Lower lobe of right lung (tissue), 2 donors: ENCODE measurements at regions not wholly inside any gene's neighbourhood (a gene's known extent, or its start where the extent isn't known, plus 50 kb on each side); places are given as distances from the start of the nearest gene placed in this dataset.

ENCODE experiments used
- ATAC-seq, 2 donors: fragments of 200-7000 bp; cut with Tn5 transposase; one replicate each; pipeline ENCODE4 v1.9.1; 2020 to 2022; ENCODE audit warnings: mild to moderate bottlenecking in 2 of 2, moderate library complexity in 2 of 2
- DNase-seq: peaks from one replicate; pipeline ENCODE4 v3.0.0-alpha.2; 2020
- H3K27ac ChIP-seq: fragments of 200-600 bp; one replicate; pipeline ENCODE4 v1.8.0; 2022
- H3K27me3 ChIP-seq: fragments of 200-600 bp; one replicate; pipeline ENCODE4 v1.8.0; 2022; ENCODE audit warnings: low read depth
- H3K36me3 ChIP-seq: fragments of 200-600 bp; one replicate; pipeline ENCODE4 v1.8.0; 2022; ENCODE audit warnings: mild to moderate bottlenecking
- H3K4me1 ChIP-seq: fragments of 200-600 bp; one replicate; pipeline ENCODE4 v1.8.0; 2022
- H3K4me3 ChIP-seq: fragments of 200-600 bp; one replicate; pipeline ENCODE4 v1.8.0; 2022; ENCODE audit warnings: mild to moderate bottlenecking
- H3K9me3 ChIP-seq: fragments of 200-600 bp; one replicate; pipeline ENCODE4 v1.8.0; 2022
- intact Hi-C: fragments of 100-400 bp; cut with DNase I; formaldehyde crosslinking; loops from one replicate; pipeline ENCODE4 v1.11.0; 2022
- TF ChIP-seq, protein P1 (sequence below): fragments of 200-600 bp; IDR thresholded peaks from one replicate; pipeline ENCODE4 v1.8.0; 2022; ENCODE audit warnings: antibody characterized with exemption, mild to moderate bottlenecking
- donor health status: DM: no; HTN: yes; CAD: no; lungs with severe emphysema.

DNA sequence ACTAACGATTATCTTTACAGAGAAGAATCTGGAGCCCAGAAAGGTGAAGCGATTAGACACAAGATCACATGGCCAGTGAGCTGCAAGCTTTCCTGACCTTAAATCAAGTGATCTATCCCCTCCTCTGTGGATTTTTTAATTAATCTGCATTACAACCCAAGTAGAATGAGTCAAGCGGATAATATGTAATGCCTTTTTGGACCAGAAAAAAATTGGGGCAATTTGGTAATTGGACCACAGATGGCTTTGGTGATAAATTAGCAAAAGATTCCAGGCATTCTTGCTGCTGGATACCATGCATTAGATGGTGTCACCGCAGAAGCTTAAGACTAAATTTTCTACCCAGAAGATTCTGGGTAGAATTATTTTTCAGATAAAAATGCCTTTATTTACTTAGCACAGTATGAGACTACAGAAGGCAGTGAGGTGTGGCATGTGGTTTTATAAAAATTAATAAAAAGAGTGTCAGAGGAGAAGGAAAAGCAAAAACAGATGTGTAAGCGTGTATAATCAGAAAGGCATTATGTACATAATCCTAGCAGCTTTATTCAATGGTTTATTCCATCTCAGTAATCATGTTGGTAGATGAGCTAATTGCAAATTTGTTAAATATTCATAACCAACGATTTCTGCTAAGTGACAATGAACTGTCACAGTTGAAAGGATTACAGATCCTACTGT, 53.9 kb upstream of the PCSK2 start:
- Histone ChIP-seq H3K36me3 (no peaks in the 10 kb centered on the region), H3K27ac (no peak overlapping the region), H3K4me3 (no peak overlapping the region), H3K9me3 (no peaks in the 10 kb centered on the region), H3K27me3 (no peaks in the 10 kb centered on the region), H3K4me1 (no peaks in the 10 kb centered on the region)
- ATAC-seq (no peak), DNase-seq (no peak)
- TF ChIP-seq, protein P1, sequence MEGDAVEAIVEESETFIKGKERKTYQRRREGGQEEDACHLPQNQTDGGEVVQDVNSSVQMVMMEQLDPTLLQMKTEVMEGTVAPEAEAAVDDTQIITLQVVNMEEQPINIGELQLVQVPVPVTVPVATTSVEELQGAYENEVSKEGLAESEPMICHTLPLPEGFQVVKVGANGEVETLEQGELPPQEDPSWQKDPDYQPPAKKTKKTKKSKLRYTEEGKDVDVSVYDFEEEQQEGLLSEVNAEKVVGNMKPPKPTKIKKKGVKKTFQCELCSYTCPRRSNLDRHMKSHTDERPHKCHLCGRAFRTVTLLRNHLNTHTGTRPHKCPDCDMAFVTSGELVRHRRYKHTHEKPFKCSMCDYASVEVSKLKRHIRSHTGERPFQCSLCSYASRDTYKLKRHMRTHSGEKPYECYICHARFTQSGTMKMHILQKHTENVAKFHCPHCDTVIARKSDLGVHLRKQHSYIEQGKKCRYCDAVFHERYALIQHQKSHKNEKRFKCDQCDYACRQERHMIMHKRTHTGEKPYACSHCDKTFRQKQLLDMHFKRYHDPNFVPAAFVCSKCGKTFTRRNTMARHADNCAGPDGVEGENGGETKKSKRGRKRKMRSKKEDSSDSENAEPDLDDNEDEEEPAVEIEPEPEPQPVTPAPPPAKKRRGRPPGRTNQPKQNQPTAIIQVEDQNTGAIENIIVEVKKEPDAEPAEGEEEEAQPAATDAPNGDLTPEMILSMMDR, result no peak
- intact Hi-C loops, result no loop called here
